ENCODE measurements at regions not wholly inside any gene's neighbourhood (a gene's known extent, or its start where the extent isn't known, plus 50 kb on each side); places are given as distances from the start of the nearest gene placed in this dataset.

- in situ Hi-C loops (cut with HindIII; ENCODE audit: low pct_ligation_motif_present, low sequenced_read_pairs): no loop called here
- Histone ChIP-seq H3K36me3 (replicated peaks) (no peaks in the 10 kb centered on the region), H3K27ac (peak overlapping the region; percentile 68), H3K27me3 (replicated peaks) (no peaks in the 10 kb centered on the region), H3K4me3 (ENCODE audit: low read depth, low read length) (no peak overlapping the region)
- TF ChIP-seq CTCF (IDR thresholded peaks at IDR 0.05; ENCODE audit: low read depth, low read length, missing control alignments): peak; percentile 59
- DNase-seq: peak; percentile 93
Observed at GRCh38 chr10:113326160-113327111, 226.4 kb upstream of the HABP2 start.

DNA sequence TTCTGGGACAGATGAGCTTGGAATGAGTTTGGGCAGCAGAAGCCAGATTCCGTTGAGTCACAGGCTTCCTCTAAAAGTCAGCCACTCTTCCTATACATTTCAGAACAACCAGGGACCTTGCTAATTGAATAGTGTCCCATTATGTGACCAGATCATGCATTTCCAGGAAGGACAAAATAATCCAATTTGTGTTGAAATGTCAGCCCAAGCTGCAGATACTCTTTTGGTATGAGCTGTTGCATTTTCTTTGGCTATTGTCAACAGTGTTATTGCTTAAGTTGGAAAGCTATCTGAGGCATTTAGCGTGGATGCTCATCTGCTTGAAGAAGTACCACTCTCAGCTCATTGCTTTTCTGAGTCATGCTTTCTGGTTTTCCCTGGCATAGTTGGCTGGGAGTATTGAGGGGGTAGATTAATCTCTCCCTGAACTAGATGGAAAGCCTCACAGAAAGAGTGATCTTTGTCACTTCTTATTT lies 223.7 kb upstream of the HABP2 start:
- peak; percentile 72 for DNase-seq
- Histone ChIP-seq H3K4me3 (ENCODE audit: low read depth, low read length) (no peak overlapping the region), H3K27me3 (replicated peaks) (no peaks in the 10 kb centered on the region), H3K36me3 (replicated peaks) (no peaks in the 10 kb centered on the region), H3K27ac (no peak overlapping the region)
- in situ Hi-C loops (cut with HindIII; ENCODE audit: low pct_ligation_motif_present, low sequenced_read_pairs): no loop called here
- no peak for TF ChIP-seq CTCF (IDR thresholded peaks at IDR 0.05; ENCODE audit: low read depth, low read length, missing control alignments)

DNA sequence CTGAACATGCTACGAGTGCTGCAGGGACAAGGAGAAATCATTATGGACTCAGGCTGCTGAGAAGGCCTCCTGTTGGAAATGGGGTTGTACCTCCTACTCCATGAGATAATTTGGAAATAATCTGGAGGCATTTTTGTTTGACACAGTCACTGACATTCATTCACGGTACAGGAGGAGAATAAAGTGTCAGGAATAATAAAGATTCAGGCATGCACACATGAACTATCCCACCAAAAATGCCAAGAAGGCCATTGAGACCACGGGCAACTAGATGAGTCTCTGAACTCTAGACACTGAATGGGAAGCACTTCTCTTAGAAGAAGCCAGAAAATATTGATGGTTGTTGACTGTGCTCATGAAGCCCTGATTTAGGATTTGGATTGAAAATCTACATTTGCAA lies 220.9 kb upstream of the HABP2 start:
- no peak for TF ChIP-seq CTCF (IDR thresholded peaks at IDR 0.05; ENCODE audit: low read depth, low read length, missing control alignments)
- in situ Hi-C loops (cut with HindIII; ENCODE audit: low pct_ligation_motif_present, low sequenced_read_pairs): no loop called here
- no peak for DNase-seq
- Histone ChIP-seq H3K4me3 (ENCODE audit: low read depth, low read length) (no peak overlapping the region), H3K36me3 (replicated peaks) (no peaks in the 10 kb centered on the region), H3K27ac (no peak overlapping the region), H3K27me3 (replicated peaks) (no peaks in the 10 kb centered on the region)

DNA sequence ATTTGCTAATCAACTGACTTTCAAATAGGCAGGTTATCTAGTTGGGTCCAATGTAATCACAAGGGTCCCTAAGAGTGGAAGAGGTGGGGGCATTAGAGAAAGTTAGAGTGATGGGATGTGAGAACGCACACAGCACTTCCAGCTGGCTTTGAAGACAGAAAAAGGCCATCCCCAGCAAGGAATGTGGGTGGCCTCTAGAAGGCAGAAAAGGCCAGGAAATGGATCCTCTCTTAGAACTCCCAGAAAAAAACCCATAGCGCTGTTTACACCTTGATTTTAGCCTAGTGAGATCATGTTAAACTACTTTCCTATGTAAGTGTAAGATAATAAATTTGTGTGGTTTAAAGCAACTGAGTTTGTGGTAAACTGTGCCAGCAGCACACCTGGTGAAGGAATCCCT lies 219.5 kb upstream of the HABP2 start:
- TF ChIP-seq CTCF (IDR thresholded peaks at IDR 0.05; ENCODE audit: low read depth, low read length, missing control alignments): no peak
- Histone ChIP-seq H3K27ac (no peak overlapping the region), H3K27me3 (replicated peaks) (no peaks in the 10 kb centered on the region), H3K36me3 (replicated peaks) (no peaks in the 10 kb centered on the region), H3K4me3 (ENCODE audit: low read depth, low read length) (no peak overlapping the region)
- no peak for DNase-seq
- in situ Hi-C loops (cut with HindIII; ENCODE audit: low pct_ligation_motif_present, low sequenced_read_pairs): no loop called here

- H3K36me3 ChIP-seq (replicated peaks): no peaks in the 10 kb centered on the region
- in situ Hi-C loops (cut with HindIII; ENCODE audit: low pct_ligation_motif_present, low sequenced_read_pairs): no loop called here
- no peaks in the 10 kb centered on the region for H3K27me3 ChIP-seq (replicated peaks)
- no peak overlapping the region for H3K27ac ChIP-seq
- DNase-seq: peak; percentile 76
- TF ChIP-seq CTCF (IDR thresholded peaks at IDR 0.05; ENCODE audit: low read depth, low read length, missing control alignments): no peak
- no peak overlapping the region for H3K4me3 ChIP-seq (ENCODE audit: low read depth, low read length)
Observed at GRCh38 chr10:113335592-113335991, 217.3 kb upstream of the HABP2 start.

Data from brain microvascular endothelial cell (primary cell).